Retinal pigment epithelial cell (primary cell): ENCODE measurements at regions not wholly inside any gene's neighbourhood (a gene's known extent, or its start where the extent isn't known, plus 50 kb on each side); places are given as distances from the start of the nearest gene placed in this dataset.

Experiments used
- DNase-seq: peaks from one replicate; pipeline ENCODE4 v3.0.0-alpha.2; 2010; ENCODE audit warnings: low read depth
- H3K4me3 ChIP-seq: 2 replicates; pipeline ENCODE4 v1.5.1; 2011; ENCODE audit warnings: mild to moderate bottlenecking, low read length, control low read depth, moderate library complexity
- TF ChIP-seq, protein P1 (sequence below): conservative IDR thresholded peaks from 2 replicates; pipeline ENCODE4 v1.5.1; 2011; ENCODE audit warnings: low read depth, low read length, control low read depth, inconsistent platforms

- H3K4me3 ChIP-seq, result no peak overlapping the region
- TF ChIP-seq, protein P1, sequence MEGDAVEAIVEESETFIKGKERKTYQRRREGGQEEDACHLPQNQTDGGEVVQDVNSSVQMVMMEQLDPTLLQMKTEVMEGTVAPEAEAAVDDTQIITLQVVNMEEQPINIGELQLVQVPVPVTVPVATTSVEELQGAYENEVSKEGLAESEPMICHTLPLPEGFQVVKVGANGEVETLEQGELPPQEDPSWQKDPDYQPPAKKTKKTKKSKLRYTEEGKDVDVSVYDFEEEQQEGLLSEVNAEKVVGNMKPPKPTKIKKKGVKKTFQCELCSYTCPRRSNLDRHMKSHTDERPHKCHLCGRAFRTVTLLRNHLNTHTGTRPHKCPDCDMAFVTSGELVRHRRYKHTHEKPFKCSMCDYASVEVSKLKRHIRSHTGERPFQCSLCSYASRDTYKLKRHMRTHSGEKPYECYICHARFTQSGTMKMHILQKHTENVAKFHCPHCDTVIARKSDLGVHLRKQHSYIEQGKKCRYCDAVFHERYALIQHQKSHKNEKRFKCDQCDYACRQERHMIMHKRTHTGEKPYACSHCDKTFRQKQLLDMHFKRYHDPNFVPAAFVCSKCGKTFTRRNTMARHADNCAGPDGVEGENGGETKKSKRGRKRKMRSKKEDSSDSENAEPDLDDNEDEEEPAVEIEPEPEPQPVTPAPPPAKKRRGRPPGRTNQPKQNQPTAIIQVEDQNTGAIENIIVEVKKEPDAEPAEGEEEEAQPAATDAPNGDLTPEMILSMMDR, result no peak
- no peak for DNase-seq
Measured at GRCh38 chrX:4197971-4198370, 484.5 kb upstream of the PRKX start.

- H3K4me3 ChIP-seq, result no peak overlapping the region
- TF ChIP-seq, protein P1, result no peak
- DNase-seq, result no peak
Measured at GRCh38 chrX:4193500-4194155, 480.2 kb upstream of the PRKX start.

DNA sequence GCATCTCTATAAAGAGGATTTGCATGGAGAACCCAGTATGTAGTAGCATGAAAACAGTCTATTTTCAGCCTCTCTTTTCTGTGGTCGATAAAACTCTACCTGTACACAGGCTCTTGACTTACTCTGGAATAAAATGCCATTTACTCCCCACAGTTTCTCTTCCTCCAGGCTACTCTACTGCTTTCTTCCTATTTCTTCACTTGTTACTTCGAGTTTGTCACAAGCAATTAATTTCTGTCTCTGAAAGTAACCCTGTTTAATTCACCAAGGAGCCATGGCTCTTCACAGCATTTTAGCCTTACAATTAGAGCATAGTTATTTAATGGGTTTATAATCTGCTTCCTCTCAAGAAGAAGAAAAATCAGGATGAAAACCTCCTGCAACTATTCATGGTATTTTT lies 472.9 kb upstream of the PRKX start:
- no peak overlapping the region for H3K4me3 ChIP-seq
- DNase-seq, result no peak
- TF ChIP-seq, protein P1, result no peak

DNA sequence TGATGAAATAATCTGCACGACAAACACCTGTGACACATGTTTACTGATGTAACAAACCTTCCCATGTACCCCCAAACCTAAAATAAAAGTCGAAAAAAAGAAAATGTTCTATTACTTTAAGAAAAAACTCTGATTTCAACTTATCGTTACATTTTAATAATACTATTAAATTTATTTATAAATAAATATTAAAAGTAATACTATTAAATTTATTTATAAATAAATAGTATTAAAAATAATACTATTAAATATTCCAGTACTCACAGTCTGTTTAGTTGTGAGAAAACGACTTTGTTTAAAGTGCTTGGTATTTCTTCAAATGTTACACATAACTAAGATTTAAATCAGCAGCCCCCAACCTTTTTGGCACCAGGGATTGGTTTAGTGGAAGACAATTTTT lies 471.6 kb upstream of the PRKX start:
- no peak for DNase-seq
- H3K4me3 ChIP-seq, result no peak overlapping the region
- TF ChIP-seq, protein P1, result no peak

GRCh38 chrX:4182408-4182806 lies 469.0 kb upstream of the PRKX start:
- TF ChIP-seq, protein P1, result no peak
- H3K4me3 ChIP-seq, result no peak overlapping the region
- no peak for DNase-seq

DNA sequence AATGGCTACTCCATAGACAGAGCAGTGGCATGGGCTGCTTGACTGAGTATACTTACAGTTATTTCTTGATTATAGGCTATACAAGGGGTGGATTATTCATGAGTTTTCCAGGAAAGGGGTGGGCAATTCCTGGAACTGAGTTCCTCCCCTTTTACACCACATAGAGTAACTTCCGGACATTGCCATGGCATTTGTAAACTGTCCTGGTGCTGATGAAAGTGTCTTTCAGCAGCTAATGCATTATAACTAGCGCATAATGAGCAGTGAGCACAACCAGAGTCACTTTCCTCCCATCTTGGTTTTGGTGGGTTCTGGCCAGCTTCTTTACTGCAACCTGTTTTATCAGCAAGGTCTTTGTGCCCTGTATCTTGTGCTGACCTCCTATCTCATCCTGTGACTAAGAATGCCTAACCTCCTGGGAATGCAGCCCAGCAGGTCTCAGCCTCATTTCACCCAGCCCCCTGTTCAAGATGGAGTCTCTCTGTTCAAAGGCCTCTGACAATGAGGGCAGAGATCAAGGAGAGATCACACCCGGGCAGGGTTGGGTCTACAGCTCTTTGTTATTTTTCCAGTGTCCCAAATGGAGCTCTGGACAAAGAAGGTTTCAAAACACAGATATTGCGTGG lies 468.4 kb upstream of the PRKX start:
- DNase-seq, result no peak
- TF ChIP-seq, protein P1, result no peak
- no peak overlapping the region for H3K4me3 ChIP-seq

DNA sequence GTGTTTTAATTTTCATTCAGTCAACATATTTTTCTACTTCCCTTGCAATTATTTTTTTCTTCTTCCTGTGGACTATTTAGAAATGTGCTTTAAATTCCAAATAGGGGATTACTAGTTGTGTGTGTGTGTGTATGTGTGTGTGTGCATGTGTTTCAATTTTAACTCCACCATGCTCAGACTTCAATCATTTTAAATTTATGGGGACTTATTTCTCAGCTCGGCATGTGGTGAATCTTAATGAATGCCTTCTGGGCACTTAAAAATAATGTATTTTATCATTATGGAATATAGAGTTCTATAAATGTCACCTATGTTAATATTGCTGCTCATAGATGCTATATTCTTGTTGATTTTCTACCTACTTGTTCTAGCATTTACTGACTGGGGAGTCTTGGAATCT lies 465.6 kb upstream of the PRKX start:
- H3K4me3 ChIP-seq, result no peak overlapping the region
- no peak for DNase-seq
- TF ChIP-seq, protein P1, result no peak
